ENCODE measurements at regions not wholly inside any gene's neighbourhood (a gene's known extent, or its start where the extent isn't known, plus 50 kb on each side); places are given as distances from the start of the nearest gene placed in this dataset.
A peak's percentile ranks its signal among the peaks of the same experiment; 100 is the strongest.
"Not testable (repeated sequence)": the region's sequence is repeated elsewhere in the genome, so short reads cannot be mapped to it uniquely, and the experiment has no call there.

DNA sequence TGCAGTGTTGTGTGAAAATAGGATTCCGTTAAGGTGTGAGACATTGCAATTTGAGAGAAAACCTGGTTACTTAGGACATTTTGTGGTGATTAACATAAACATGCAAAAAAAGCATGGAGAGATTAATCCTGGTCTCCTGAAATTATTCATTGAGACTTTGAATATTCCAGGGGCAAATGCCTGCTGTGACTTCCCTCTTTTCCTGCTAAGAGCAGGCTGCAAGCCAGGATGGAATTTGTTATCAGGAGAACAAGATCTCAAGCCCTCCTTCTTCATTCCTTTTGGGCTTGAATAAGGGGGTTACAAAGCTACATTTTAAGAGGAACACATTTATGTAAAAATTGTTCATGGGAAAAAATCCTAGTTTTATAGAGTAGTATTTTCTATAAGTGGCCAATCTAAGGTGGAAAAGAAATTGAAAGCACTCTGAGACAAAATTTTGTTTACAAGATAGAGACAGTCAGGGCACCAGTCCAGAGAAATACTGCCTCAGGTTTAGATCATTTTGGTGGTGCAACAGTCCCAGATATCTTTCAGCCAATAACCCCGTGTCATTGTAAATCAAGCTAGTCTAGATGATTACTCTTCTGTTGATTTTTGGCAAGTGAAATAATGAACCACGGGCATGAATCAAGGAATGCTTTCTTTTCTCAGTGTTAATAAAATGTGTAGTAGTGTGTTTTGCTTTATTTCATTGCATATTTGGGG is 1528.3 kb upstream of the AGA start:
- DNase-seq (ENCODE audit: low read depth) = peak; percentile 27

- no peak for DNase-seq (ENCODE audit: low read depth)
These were observed 1534.6 kb upstream of the AGA start for GRCh38 chr4:178976861-178977260.

DNA sequence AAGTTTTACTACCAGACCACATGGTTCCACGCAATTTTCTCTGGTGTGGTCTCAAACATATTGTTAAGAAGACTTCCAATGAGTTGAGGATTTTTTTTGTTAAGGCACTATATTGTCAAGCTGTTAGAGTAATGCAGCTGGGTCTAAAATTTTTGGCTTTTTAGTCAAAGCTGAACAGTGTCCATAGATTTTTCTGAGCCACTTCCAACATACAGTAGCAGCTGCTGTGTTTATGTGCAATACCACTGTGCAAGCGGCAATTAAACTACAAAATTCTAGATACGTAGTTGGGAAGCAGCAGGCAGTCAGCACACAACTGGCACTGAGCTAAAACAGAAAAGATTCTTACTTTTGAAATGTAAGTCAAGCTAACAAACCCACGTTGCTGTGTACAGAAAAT is 1551.1 kb upstream of the AGA start:
- no peak for DNase-seq (ENCODE audit: low read depth)

DNA sequence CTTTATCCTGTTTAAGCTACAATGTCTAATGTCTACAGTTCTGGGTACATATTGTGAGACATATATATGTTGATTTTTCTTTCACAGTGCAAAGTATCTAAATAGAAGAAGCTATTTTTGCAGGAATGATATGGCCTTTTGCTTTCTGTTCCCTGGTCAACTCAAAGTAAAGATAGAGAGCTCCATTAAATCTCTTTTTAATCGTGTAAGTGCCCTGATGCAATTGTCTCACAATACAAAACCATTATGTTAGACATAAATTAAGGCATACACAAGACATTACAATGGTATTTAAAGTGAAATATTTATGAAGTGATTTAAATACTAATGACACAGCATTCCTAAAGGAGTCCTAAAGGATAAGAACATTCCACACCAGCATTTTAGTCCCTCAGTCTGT is 1559.7 kb upstream of the AGA start:
- DNase-seq (ENCODE audit: low read depth) = no peak

- DNase-seq (ENCODE audit: low read depth) = no peak
These were observed 1565.5 kb upstream of the AGA start for GRCh38 chr4:179007755-179008154.

GRCh38 chr4:179017581-179017980 is 1575.3 kb upstream of the AGA start:
- DNase-seq (ENCODE audit: low read depth) = no peak

DNA sequence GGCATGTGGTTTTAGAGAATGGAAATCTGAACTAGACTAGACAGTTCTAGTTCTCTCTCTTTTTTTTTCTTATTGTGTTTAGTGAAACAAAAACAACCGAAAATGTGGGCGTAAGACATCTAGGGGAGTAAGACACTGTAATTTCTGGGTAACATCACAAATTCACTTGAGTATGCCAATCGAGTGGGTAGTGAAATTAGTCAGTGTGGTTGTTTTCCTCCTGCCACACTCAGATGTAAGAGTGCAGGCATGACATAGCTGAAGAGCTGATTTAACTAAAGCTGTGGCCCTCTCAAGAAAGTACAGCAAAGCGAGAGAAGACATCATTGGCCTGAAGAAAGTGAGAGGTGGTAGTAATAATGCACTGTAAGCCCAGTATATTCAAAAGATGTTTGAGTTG is 1585.3 kb upstream of the AGA start:
- no peak for DNase-seq (ENCODE audit: low read depth)

DNA sequence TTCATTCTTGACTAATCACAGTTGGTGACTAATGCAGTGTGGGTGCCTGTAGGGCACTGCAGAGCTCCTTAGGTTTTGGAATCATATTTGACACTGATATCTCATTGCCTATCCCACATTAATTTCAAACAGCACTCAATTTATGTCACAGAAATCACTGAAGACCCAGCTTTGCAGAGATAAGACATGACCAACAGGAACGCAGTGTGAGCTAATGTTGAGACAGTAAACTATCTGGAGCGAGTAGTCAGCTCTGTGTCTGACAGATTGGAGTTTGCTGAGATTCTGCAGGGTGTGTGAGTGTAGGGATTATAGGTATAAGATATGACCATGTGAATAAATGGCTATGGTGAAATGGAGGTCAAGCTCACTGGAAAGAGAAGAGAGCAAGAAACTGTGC is 1586.1 kb upstream of the AGA start:
- peak; percentile 37 for DNase-seq (ENCODE audit: low read depth)

DNA sequence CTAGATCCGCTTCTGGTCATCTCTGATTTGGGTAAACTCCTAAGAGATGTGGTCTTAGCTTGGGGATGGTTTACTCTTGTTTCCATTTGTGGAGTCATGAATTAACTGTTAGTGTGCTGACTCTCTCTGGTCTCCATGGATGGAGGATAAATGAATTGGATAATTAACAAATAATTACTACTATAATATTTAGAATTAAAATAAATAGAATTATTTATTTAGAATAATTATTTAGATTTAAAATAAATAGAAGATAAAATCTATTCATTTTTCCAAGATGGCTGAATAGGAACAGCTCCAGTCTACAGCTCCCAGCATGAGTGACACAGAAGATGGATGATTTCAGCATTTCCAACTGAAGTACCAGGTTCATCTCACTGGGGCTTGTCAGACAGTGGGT is 1587.4 kb upstream of the AGA start:
- no peak for DNase-seq (ENCODE audit: low read depth)

GRCh38 chr4:179040259-179040658 is 1598.0 kb upstream of the AGA start:
- peak; percentile 28 for DNase-seq (ENCODE audit: low read depth)

DNA sequence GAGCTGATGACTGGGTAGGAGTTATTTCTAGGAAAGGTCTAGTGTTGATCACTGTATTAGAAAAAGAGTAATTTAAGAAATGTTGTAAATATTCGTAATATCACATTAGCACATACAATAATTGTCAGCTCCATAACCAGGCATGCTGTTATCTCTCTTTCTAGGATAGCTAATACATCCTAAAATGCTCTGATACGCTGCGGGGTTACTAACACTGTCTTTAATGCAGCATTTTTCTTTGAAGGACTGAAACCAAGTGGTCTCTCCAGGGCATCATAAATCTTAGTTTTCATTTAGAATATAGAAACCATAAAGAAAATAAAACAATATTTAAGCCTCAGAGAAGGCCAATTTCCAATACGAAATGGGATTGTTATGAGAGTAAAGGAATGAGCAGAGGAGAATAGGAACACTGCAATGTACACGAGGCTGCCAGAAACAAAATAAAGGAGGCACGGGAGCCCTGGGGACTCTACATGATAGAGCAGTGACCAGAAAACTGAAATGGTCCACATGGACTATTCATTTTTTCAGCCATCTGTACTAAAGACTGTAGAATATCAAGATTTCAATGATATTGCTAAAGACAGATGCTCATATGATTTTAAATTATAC is 1606.7 kb upstream of the AGA start:
- DNase-seq (ENCODE audit: low read depth) = no peak

DNA sequence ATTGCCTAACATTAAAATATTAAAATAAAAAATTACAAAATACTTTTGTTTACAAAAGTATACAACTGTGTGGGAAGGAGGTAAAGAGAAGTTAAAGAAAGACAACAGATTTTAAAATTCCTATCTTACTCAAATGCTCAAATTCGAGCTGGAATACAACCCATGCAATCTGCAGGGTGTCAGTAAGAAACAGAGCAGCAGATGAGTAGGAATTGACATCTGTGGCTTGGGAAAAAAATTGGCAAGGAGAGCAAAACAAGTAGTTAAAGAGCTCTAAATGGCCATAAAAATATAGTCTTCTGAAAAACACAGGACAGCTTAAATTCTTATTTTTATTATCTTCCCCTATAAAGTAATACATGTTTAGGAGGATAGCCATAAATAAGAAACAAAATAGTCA is 1609.0 kb upstream of the AGA start:
- no peak for DNase-seq (ENCODE audit: low read depth)

DNA sequence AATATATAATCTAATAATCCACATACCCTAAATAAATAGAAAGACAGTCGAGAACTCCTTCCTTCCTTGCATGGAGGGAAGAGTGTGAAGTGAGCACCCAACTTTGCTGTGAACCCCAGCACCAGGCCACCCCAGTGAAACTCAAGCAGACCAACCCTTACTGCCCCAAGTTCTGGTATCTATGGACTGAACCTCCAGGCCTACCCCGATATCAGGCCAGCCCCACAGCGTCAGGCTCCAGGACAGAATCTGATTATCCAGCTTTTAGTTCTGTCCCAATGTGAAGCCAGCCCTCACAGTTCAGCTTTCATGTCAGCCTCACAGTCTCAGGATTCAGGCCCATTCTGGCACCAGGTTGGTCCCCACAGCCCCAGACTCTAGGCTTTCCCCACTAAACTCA is 1617.2 kb upstream of the AGA start:
- no peak for DNase-seq (ENCODE audit: low read depth)

DNA sequence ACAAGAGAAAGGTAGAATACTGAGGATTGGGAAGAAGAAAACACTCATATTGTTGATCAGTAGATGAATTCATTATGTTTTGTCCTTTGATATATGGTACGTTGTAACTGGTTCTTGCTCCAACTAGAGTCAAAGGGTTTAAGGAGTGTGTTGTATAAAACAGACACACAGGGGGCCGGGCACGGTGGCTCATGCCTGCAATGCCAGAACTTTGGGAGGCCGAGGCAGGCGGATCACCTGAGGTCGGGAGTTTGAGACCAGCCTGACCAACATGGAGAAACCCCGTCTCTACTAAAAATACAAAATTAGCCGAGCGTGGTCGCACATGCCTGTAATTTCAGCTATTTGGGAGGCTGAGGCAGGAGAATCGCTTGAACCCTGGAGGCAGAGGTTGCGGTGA is 1624.0 kb upstream of the AGA start:
- DNase-seq (ENCODE audit: low read depth) = not testable (repeated sequence)

- DNase-seq (ENCODE audit: low read depth) = no peak
These were observed 1628.9 kb upstream of the AGA start for GRCh38 chr4:179071131-179071530.

DNA sequence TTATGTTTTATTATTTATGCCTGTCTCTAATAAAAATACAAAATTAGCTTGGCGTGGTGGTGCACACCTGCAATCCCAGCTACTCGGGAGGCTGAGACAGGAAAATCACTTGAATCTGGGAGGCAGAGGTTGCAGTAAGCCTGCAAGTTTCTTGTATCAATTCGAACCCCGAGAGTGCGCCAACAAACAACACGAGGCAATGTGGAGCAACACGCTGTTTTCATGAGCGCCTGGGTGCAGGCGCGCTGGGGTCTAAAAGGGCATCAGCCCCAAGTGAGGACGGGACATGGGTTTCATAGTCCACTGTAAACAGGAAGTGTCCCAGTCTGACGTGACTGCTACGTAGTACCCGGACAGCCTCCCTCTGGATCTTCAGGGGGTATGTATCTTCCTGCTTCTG is 1634.6 kb upstream of the AGA start:
- no peak for DNase-seq (ENCODE audit: low read depth)

GRCh38 chr4:179095585-179096221 is 1653.5 kb upstream of the AGA start:
- peak; percentile 49 for DNase-seq (ENCODE audit: low read depth)

- DNase-seq (ENCODE audit: low read depth) = peak; percentile 48
These were observed 1655.5 kb upstream of the AGA start for GRCh38 chr4:179097741-179098140.

DNA sequence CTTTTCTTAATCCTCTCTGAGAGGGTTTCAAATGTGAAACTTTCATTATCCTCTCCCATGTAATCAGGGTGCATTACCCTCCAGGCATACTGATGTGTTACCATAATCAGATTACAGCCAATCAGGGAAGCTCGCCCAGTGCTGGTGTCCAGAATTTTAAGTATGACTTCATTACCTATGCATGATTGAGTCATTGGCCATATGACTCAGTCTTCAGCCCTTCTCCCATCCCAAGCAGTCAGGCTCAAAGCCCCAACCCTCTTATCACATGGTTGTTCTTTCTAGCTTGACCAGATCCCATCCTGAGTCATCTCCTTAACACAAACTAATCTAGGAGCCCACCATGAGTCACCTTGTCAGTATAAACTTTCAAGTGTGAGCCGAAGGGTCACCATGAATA is 1668.1 kb upstream of the AGA start:
- DNase-seq (ENCODE audit: low read depth) = peak; percentile 96

- no peak for DNase-seq (ENCODE audit: low read depth)
These were observed 1668.6 kb upstream of the AGA start for GRCh38 chr4:179110816-179111215.

GRCh38 chr4:179112441-179113170 is 1670.4 kb upstream of the AGA start:
- DNase-seq (ENCODE audit: low read depth) = peak; percentile 50

GRCh38 chr4:179114615-179115014 is 1672.4 kb upstream of the AGA start:
- DNase-seq (ENCODE audit: low read depth) = no peak

DNA sequence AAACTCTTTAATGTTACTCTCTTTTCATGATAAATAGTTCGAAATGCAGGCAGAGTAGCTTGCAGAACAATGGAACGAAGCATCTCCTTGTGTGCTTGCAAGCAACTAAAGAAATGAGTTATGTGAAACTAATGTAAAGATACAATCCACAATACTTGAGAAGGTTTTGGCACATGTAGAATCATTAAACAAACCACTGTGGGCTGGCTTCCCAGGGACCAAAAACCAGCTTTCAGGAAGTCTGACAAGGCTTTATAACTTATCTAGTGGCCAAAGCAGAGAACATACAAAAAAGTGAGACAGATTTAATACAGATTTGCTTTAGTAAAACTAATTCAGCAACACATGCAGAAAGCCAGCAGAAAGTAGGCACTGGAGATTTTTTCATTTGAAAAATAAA is 1673.8 kb upstream of the AGA start:
- DNase-seq (ENCODE audit: low read depth) = no peak

Measured in ELR (cell line).